Nephron (organoid): ENCODE measurements at regions not wholly inside any gene's neighbourhood (a gene's known extent, or its start where the extent isn't known, plus 50 kb on each side); places are given as distances from the start of the nearest gene placed in this dataset.

ENCODE experiments used
- H3K27ac Mint-ChIP-seq, 3 experiments: 2 replicates each; pipeline ENCODE4 v1.8.0; 2020; ENCODE audit warnings: mixed read lengths in 3 of 3, mild to moderate bottlenecking in 2 of 3, moderate library complexity in 1 of 3
- H3K27me3 Mint-ChIP-seq: 2 replicates; pipeline ENCODE4 v1.8.0; 2021; ENCODE audit warnings: low read depth, mild to moderate bottlenecking, moderate library complexity, mixed read lengths
- H3K36me3 Mint-ChIP-seq: 2 replicates; pipeline ENCODE4 v1.8.0; 2020; ENCODE audit warnings: low read depth, mixed read lengths
- H3K4me1 Mint-ChIP-seq: 2 replicates; pipeline ENCODE4 v1.8.0; 2020; ENCODE audit warnings: mixed read lengths
- H3K4me3 Mint-ChIP-seq, 3 experiments: 2 replicates each; pipeline ENCODE4 v1.8.0; 2020; ENCODE audit warnings: mild to moderate bottlenecking in 3 of 3, mixed read lengths in 3 of 3, moderate library complexity in 2 of 3
- H3K9me3 Mint-ChIP-seq: 2 replicates; pipeline ENCODE4 v1.8.0; 2020; ENCODE audit warnings: mixed read lengths
- TF ChIP-seq, protein P1 (sequence below), 3 experiments: fragments of 200-600 bp; sonication (generic); IDR thresholded peaks; one replicate each; pipeline ENCODE4 v1.5.0; 2021; ENCODE audit warnings: antibody characterized with exemption in 3 of 3; ENCODE audit not compliant: unreplicated experiment in 3 of 3

DNA sequence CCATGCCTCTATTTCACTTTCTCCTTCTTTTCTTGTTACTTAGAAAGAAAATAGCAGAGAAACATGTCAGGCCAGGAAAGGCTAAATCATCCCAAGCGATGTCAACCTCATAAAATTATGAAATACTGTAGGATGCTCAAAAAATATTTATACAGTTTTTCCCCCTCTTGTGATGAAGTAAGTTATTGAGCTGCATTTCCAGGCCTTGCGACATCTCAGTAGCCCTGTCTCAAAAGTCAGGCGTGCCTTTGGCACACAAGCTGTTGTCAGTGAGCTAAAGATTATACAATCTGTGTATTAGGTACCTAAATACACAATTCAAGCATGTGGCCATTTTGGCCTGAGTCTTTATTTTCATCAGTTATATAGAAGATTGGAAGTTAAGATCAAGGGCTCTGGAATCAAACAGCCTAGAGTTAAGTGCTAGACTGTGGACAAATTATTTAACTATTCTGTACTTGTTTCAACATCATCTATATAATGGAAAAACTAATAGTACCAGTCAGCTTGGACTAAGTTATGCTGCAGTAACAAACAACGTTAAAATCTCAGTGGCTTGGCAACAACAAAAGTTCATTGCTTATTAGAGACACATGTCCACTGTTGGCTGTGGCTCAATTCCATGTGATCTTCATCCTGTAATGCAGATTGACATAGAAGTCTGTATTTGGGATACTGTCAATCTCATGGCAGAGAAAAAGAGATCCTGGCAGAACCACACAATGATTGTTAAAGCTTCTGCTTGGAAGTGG lies 406.4 kb upstream of the PROK2 start:
- peaks cover 11% of the 10 kb centered on the region for H3K9me3 Mint-ChIP-seq
- no peaks in the 10 kb centered on the region for H3K36me3 Mint-ChIP-seq
- H3K4me3 Mint-ChIP-seq = no peak overlapping the region
- TF ChIP-seq, protein P1, sequence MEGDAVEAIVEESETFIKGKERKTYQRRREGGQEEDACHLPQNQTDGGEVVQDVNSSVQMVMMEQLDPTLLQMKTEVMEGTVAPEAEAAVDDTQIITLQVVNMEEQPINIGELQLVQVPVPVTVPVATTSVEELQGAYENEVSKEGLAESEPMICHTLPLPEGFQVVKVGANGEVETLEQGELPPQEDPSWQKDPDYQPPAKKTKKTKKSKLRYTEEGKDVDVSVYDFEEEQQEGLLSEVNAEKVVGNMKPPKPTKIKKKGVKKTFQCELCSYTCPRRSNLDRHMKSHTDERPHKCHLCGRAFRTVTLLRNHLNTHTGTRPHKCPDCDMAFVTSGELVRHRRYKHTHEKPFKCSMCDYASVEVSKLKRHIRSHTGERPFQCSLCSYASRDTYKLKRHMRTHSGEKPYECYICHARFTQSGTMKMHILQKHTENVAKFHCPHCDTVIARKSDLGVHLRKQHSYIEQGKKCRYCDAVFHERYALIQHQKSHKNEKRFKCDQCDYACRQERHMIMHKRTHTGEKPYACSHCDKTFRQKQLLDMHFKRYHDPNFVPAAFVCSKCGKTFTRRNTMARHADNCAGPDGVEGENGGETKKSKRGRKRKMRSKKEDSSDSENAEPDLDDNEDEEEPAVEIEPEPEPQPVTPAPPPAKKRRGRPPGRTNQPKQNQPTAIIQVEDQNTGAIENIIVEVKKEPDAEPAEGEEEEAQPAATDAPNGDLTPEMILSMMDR (IDR thresholded peaks at IDR 0.05; ENCODE audit: unreplicated experiment in 3 of 3) = no peak
- H3K27me3 Mint-ChIP-seq = peaks cover 4% of the 10 kb centered on the region
- peaks cover 29% of the 10 kb centered on the region for H3K4me1 Mint-ChIP-seq
- H3K27ac Mint-ChIP-seq = peak overlapping the region in 2 of 3 experiments; percentile 26 to 72

DNA sequence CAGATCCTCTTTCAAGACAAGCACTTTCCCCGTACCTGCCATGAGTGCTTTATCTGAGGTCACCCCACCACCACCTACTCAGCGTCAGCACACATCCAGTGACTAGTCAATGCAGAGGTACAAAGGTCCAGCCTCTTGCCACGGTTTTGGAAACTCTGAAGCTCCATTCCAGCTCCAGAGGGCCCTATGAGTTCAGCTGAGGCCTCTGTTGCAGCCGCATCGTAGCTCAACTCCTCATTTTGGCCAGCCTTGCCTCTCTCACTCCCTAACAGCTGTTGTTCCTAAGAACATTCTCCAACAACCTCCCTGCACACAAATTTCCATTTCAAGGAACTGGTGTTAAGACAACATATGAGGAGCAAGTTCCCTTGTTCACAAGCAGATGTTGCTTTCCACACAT lies 405.1 kb upstream of the PROK2 start:
- TF ChIP-seq, protein P1 (IDR thresholded peaks at IDR 0.05; ENCODE audit: unreplicated experiment in 3 of 3) = no peak
- H3K27ac Mint-ChIP-seq = no peak overlapping the region

DNA sequence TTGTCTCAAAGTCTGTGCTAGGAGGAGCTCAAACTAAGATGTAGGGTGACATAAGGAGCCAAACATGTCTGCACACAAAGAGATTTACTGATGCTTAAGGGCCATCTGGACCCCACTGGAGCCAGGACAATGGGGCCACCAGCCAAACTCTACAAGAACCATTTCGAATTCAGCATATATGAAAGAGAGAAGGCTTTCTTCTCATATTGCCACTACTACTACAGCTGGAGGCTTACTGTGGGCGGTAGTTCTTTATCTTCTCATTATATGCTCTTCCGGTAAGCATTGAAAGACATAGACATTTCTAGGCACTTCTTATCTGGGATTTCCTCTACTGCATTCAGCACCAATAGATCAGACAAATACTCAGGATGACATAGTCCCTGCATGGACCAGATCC lies 404.4 kb upstream of the PROK2 start:
- Mint-ChIP-seq H3K36me3 (no peaks in the 10 kb centered on the region), H3K9me3 (peaks cover 8% of the 10 kb centered on the region), H3K27ac (peak overlapping the region in 2 of 3 experiments; percentile 12 to 56), H3K4me3 (no peak overlapping the region), H3K4me1 (peaks cover 34% of the 10 kb centered on the region), H3K27me3 (peaks cover 3% of the 10 kb centered on the region)
- TF ChIP-seq, protein P1 (IDR thresholded peaks at IDR 0.05; ENCODE audit: unreplicated experiment in 3 of 3) = no peak

More for the DNA sequence above, 405.1 kb upstream of the PROK2 start:
- Mint-ChIP-seq H3K4me3 (no peak overlapping the region), H3K4me1 (peaks cover 34% of the 10 kb centered on the region), H3K9me3 (peaks cover 8% of the 10 kb centered on the region), H3K36me3 (no peaks in the 10 kb centered on the region), H3K27me3 (no peaks in the 10 kb centered on the region)

DNA sequence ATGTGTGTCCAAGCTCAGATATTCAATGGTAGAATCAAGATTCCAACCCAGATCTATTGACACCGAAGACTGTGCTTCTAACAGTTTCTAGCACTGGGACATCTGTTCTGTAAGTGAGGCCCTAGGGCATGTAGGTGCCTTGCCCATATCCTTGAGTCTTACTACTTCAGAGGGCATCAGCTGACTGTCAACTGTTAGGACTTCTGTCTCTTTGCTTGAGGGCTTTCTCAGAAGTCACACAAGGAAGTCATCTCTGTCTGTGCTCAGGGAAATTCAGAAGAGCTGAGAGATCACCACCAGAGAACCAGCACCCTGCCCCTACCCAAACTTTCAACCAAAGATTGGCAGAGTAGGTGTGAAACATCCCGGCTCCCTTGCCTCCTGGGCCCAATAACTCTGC lies 403.6 kb upstream of the PROK2 start:
- no peak overlapping the region for H3K27ac Mint-ChIP-seq
- TF ChIP-seq, protein P1 (IDR thresholded peaks at IDR 0.05; ENCODE audit: unreplicated experiment in 3 of 3) = no peak
- H3K4me3 Mint-ChIP-seq = no peak overlapping the region
- peaks cover 29% of the 10 kb centered on the region for H3K4me1 Mint-ChIP-seq
- no peaks in the 10 kb centered on the region for H3K36me3 Mint-ChIP-seq
- peaks cover 6% of the 10 kb centered on the region for H3K9me3 Mint-ChIP-seq
- H3K27me3 Mint-ChIP-seq = peaks cover 3% of the 10 kb centered on the region

DNA sequence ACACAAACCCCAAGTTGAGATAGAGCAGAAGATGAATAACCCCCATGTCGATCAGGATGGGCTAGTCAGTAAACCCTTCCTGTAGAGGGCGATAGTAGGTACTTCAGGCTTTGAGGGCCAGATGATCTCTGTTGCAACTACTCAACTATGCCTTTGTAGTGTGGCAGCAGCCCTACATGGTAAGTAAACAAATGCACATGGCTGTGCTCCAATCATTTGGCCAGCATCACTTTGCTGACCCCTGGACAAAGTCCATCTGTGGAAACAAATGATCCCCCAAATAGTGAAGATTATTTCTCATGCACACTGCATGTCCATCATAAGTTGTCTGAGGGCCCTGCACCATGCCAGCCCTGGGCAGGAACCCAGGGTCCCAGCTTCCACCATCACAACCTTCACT lies 402.2 kb upstream of the PROK2 start:
- H3K27me3 Mint-ChIP-seq = peaks cover 3% of the 10 kb centered on the region
- H3K9me3 Mint-ChIP-seq = peaks cover 6% of the 10 kb centered on the region
- no peaks in the 10 kb centered on the region for H3K36me3 Mint-ChIP-seq
- TF ChIP-seq, protein P1 (IDR thresholded peaks at IDR 0.05; ENCODE audit: unreplicated experiment in 3 of 3) = no peak
- H3K4me1 Mint-ChIP-seq = peaks cover 34% of the 10 kb centered on the region
- H3K27ac Mint-ChIP-seq = no peak overlapping the region
- H3K4me3 Mint-ChIP-seq = no peak overlapping the region

DNA sequence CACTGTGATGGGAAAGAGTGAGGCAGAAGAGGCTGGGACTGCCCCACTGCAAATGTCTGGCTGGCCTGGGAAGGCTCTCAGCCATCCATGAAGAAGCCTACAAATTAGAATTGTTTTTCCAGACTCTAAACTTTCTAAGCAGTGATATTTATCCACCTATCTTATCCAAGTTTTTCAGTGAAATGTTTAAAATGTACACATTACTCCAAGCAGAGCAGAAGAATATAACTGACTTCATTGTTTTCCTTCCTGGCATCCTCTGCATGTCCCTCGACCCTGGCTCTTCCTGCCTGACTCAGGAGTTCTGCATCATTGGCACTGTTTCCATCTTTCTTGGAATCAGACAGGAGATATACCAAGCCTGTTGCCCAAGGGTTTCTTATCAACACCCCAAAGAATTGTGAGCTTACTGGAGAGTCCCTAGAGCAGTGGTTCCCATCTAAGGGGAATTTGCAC lies 401.5 kb upstream of the PROK2 start:
- H3K27ac Mint-ChIP-seq = peak overlapping the region in 2 of 3 experiments; percentile 31 to 63
- H3K4me3 Mint-ChIP-seq = no peak overlapping the region
- no peaks in the 10 kb centered on the region for H3K36me3 Mint-ChIP-seq
- H3K9me3 Mint-ChIP-seq = peaks cover 2% of the 10 kb centered on the region
- H3K4me1 Mint-ChIP-seq = peaks cover 40% of the 10 kb centered on the region
- peaks cover 3% of the 10 kb centered on the region for H3K27me3 Mint-ChIP-seq
- TF ChIP-seq, protein P1 (IDR thresholded peaks at IDR 0.05; ENCODE audit: unreplicated experiment in 3 of 3) = no peak
